ENCODE measurements at regions not wholly inside any gene's neighbourhood (a gene's known extent, or its start where the extent isn't known, plus 50 kb on each side); places are given as distances from the start of the nearest gene placed in this dataset.

- TF ChIP-seq EZH2 (IDR thresholded peaks at IDR 0.05; ENCODE audit: low read depth, unreplicated experiment) (no peak), CTCF (conservative IDR thresholded peaks at IDR 0.05; ENCODE audit: low read depth in 2 of 2) (no peak), EZH2phosphoT487 (IDR thresholded peaks at IDR 0.05; ENCODE audit: unreplicated experiment) (no peak), POLR2AphosphoS5 (IDR thresholded peaks at IDR 0.05; ENCODE audit: low read depth) (no peak), ETS1 (IDR thresholded peaks at IDR 0.05) (no peak), REST (IDR thresholded peaks at IDR 0.05; ENCODE audit: unreplicated experiment) (no peak), CREB1 (CRISPR knock-in tag; IDR thresholded peaks at IDR 0.05; ENCODE audit: low read depth) (no peak), ZNF114 (CRISPR knock-in tag; IDR thresholded peaks at IDR 0.05) (no peak), JUNB (IDR thresholded peaks at IDR 0.05; ENCODE audit: unreplicated experiment) (no peak)
These were observed 232.9 kb upstream of the MVB12B start for GRCh38 chr9:126093771-126094170.

All from GM23338 (cell line).